Skeletal muscle satellite cell (primary cell): ENCODE measurements at regions not wholly inside any gene's neighbourhood (a gene's known extent, or its start where the extent isn't known, plus 50 kb on each side); places are given as distances from the start of the nearest gene placed in this dataset.

Experiments used
- H3K27me3 ChIP-seq: 2 replicates; pipeline ENCODE4 v1.7.0; 2013; ENCODE audit warnings: low read length; ENCODE audit not compliant: control insufficient read depth, insufficient read depth
- H3K36me3 ChIP-seq: 2 replicates; pipeline ENCODE4 v1.7.0; 2013; ENCODE audit warnings: mild to moderate bottlenecking, control low read depth, low read length; ENCODE audit not compliant: insufficient read depth
- H3K4me1 ChIP-seq: 2 replicates; pipeline ENCODE4 v1.7.0; 2013; ENCODE audit warnings: low read length; ENCODE audit not compliant: control insufficient read depth, insufficient read depth
- H3K4me2 ChIP-seq: 2 replicates; pipeline ENCODE4 v1.7.0; 2013; ENCODE audit warnings: mild to moderate bottlenecking, low read length
- H3K4me3 ChIP-seq: 2 replicates; pipeline ENCODE4 v1.7.0; 2013; ENCODE audit warnings: low read length
- H3K9ac ChIP-seq: 2 replicates; pipeline ENCODE4 v1.7.0; 2013; ENCODE audit warnings: mild to moderate bottlenecking, low read depth, low read length, moderate library complexity
- H3K9me3 ChIP-seq: replicated peaks from 2 replicates; pipeline ENCODE4 v1.7.0; 2013; ENCODE audit warnings: mild to moderate bottlenecking, control low read depth, low read length

DNA sequence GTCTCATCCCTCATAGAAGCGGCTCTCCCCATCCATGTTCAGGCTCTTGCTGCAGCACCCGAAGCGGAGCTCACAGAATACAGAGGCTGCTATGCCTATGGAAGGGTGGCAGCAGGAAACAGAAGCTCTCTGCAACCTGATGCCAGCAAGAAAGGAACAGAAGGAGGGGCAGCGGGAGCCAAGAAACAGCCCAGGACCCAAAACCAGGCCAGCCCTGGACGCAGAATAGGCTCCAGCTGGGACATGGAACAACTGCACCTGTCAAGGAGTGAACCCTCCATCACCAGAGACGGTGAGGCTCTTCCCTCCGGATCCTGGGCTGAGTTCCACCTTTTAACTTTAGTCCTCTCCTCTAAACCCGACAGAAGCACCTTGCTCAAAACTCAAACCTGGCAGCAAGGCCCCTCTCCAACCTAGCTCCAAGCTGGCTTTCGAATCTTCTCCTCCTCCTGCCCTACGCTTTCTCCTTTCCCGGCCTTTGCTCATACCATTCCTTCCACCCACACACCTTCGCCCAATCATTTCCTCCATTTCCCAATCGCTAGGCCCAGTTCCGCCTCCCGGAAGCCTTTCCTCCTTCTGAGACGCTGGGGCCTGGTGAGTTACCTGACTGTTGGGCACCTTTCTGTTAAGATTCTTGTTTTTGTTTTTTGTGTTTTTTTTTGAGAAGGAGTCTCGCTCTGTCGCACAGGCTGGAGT, 122.8 kb upstream of the ZNF92 start:
- Histone ChIP-seq H3K4me3 (no peak overlapping the region), H3K27me3 (peaks cover 8% of the 10 kb centered on the region), H3K9ac (no peak overlapping the region), H3K4me2 (no peak overlapping the region), H3K36me3 (no peaks in the 10 kb centered on the region), H3K4me1 (peaks cover 4% of the 10 kb centered on the region), H3K9me3 (no peaks in the 10 kb centered on the region)

DNA sequence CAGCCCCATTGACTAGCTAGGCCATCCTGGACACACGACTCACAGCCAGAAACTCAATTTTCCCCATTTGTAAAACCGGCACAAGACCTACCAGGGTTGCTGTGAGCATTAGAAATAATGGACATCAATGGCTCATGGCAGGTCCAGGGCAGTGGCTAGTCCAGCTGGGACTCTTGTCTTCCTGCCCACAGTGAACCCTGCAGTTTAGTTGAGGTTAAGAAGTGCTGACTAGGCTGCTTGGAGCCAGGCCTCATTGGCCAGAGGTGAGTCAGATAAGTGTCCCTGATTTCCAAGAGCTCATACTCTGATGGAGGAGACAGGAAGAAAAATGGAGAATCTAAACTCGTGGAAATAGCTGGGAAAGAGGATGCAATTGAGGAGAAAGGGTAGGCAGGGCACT, 123.4 kb upstream of the ZNF92 start:
- no peak overlapping the region for H3K4me2 ChIP-seq
- H3K4me1 ChIP-seq: peaks cover 4% of the 10 kb centered on the region
- no peaks in the 10 kb centered on the region for H3K9me3 ChIP-seq
- no peak overlapping the region for H3K4me3 ChIP-seq
- no peaks in the 10 kb centered on the region for H3K36me3 ChIP-seq
- no peak overlapping the region for H3K9ac ChIP-seq
- H3K27me3 ChIP-seq: peaks cover 8% of the 10 kb centered on the region

DNA sequence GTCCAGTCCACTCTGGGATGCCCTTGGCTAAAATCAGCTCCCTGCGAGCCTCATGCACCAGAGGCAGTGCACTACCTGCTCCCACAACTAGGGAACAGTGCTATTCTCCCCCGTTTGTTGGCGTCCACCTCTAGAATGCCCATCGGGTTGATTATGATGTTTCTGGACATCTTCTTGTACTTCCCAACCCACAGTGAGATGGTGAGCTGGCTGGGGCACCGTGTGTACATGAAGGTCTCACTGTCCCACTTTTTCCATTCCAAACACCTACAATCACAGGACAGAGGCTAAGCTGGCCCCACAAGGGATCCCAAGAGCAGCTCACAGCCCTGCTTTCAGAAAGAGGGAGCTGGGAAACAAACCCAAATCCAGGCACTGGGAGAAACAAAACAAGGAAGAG, 126.2 kb upstream of the ZNF92 start:
- Histone ChIP-seq H3K4me1 (peaks cover 4% of the 10 kb centered on the region), H3K4me2 (no peak overlapping the region), H3K4me3 (no peak overlapping the region), H3K9me3 (no peaks in the 10 kb centered on the region), H3K27me3 (peaks cover 8% of the 10 kb centered on the region), H3K36me3 (no peaks in the 10 kb centered on the region), H3K9ac (no peak overlapping the region)

DNA sequence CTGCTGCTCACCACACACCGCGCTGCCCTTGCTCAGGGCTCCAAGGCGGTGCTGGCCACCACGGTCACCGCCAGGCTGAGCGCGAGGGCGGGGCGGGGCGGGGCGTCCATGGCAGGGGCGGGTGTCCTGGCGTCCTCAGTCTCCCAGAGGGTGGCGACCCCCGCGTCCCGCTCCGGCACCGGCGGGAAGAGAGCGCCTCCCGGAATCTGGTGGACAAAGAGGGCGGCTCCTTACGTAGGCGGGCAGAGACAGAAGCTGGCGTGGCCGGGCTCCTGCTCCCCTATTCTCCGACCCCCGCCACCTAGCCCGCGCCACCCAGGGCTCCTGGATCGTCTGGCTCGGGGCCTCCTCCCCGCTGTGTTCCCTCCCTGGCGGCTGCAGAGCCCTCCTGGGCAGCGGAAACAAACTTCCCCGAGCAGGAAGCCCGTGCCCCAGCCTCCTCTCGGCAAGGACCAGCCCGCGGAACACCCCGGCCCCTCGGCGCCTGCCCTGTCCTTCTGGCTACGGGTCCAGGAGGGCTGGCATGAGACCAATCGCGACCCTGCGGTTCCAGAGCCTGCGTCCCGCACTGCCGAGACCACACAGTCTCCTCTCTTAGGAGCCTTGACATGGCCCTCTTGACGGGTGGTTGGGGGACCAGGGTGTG, 133.8 kb upstream of the ZNF92 start:
- Histone ChIP-seq H3K9ac (peak overlapping the region; percentile 32), H3K36me3 (no peaks in the 10 kb centered on the region), H3K4me3 (peak overlapping the region; percentile 62), H3K27me3 (peaks cover 9% of the 10 kb centered on the region), H3K9me3 (no peaks in the 10 kb centered on the region), H3K4me1 (peaks cover 7% of the 10 kb centered on the region), H3K4me2 (peak overlapping the region; percentile 79)

DNA sequence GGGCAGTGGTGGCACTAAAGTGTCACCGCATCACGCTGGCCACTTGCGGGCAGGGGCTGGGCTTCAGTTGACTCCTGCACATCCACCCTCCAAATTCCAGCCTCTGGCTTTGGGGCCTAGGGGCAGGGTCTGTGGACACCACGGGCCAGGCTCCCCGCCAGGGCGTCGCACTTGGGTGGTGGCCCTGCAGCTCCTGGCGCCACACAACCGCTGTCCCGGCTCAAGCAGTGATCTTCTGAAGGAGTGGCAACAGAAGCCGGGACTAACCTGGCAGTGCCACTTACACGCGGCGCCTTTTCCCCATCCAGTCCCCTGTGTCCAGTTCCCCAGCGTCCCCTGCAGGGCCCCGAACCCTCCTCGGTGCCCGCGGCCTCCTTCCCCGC, 134.3 kb upstream of the ZNF92 start:
- Histone ChIP-seq H3K4me1 (peaks cover 7% of the 10 kb centered on the region), H3K9me3 (no peaks in the 10 kb centered on the region), H3K9ac (no peak overlapping the region), H3K36me3 (no peaks in the 10 kb centered on the region), H3K4me3 (peak overlapping the region; percentile 62), H3K4me2 (peak overlapping the region; percentile 79), H3K27me3 (peaks cover 9% of the 10 kb centered on the region)

DNA sequence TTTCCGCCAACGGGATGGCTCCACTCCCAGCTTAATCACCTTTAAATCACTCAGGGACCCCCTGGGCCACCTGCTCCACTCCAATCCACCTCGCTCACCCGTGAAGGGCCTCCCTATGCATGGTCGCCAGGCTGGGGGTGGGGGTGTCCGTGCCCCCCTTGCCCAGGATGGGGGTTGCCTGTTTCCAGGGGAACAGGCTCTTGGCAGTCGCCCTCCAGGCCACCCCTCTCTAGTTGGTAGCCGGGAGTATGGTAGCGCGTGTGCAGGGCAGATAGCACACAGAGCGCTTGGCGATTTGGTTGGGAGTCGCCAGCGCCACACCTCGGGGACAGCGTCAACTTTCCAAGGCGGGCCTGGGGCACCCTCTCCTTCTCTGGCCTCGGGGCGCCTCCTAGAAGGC, 134.9 kb upstream of the ZNF92 start:
- Histone ChIP-seq H3K4me1 (peaks cover 7% of the 10 kb centered on the region), H3K36me3 (no peaks in the 10 kb centered on the region), H3K9me3 (no peaks in the 10 kb centered on the region), H3K27me3 (peaks cover 9% of the 10 kb centered on the region), H3K4me2 (no peak overlapping the region), H3K4me3 (no peak overlapping the region), H3K9ac (no peak overlapping the region)

DNA sequence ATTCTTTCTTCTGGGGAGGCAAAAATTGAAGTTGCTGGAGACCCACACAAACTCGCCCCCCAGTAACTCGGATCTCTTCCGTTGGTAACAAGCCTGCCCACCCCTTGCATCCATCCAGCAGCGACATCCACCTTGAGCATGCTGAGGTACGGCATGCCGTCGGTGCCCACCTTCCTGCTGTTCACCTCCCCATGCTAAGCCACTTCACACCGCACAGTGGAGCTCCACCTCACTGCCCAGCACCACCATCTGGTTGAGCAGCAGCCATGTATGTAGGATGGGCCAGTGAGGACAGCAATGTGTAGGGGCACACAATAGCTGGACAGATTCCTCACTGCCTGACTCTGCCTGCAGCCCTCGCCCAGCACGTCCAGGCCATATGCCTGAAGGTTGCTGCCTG, 138.1 kb upstream of the ZNF92 start:
- Histone ChIP-seq H3K4me1 (peaks cover 7% of the 10 kb centered on the region), H3K36me3 (no peaks in the 10 kb centered on the region), H3K27me3 (peaks cover 4% of the 10 kb centered on the region), H3K4me2 (no peak overlapping the region), H3K9ac (no peak overlapping the region), H3K4me3 (no peak overlapping the region), H3K9me3 (no peaks in the 10 kb centered on the region)

DNA sequence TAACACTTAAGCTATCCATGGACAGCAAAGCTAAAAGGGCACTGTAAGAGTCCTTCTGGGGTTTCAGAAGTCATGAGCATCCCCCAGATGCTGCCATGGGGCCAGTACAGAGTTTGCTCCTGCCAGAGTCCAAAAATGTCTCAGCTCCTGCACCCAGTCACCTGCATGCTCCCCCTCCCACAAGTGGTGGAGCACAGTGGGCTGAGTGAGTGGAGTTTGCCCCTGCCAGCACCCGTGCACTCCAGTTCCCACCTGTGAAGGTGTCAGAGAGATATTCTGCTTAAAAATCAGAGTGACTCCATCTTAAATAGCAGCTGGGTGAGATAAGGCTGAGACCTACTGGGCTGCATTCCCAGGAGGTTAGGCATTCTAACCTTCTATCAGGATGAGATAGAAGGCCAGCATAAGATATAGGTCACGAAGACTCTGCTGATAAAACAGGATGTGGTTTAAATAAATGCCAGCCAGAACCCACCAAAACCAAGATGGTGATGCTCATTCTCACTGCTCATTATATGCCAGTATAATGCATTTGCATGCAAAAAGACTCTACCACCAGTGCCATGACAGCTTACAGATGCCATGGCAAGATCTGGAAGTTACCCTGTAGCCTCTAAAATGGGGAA, 140.1 kb upstream of the ZNF92 start:
- no peak overlapping the region for H3K4me3 ChIP-seq
- no peaks in the 10 kb centered on the region for H3K9me3 ChIP-seq
- peaks cover 4% of the 10 kb centered on the region for H3K27me3 ChIP-seq
- H3K36me3 ChIP-seq: no peaks in the 10 kb centered on the region
- H3K4me2 ChIP-seq: no peak overlapping the region
- no peak overlapping the region for H3K9ac ChIP-seq
- H3K4me1 ChIP-seq: no peaks in the 10 kb centered on the region

DNA sequence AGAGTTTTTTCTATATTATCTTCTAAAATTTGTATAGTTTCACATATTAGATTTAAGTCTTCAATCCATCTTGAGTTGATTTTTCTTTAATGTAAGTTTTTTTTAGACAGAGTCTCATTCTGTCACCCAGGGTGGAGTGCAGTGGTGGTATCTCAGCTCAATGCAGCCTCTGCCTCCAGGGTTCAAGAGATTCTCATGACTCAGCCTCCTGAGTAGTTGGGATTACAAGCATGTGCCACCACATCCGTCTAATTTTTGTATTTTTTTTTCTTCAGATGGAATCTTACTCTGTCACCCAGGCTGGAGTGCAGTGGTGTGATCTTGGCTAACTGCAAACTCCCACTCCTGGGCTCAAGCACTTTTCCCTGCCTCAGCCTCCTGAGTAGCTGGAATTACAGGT, 143.4 kb upstream of the ZNF92 start:
- no peak overlapping the region for H3K9ac ChIP-seq
- H3K4me1 ChIP-seq: no peaks in the 10 kb centered on the region
- no peaks in the 10 kb centered on the region for H3K9me3 ChIP-seq
- H3K4me2 ChIP-seq: no peak overlapping the region
- H3K4me3 ChIP-seq: no peak overlapping the region
- H3K36me3 ChIP-seq: no peaks in the 10 kb centered on the region
- H3K27me3 ChIP-seq: no peaks in the 10 kb centered on the region

DNA sequence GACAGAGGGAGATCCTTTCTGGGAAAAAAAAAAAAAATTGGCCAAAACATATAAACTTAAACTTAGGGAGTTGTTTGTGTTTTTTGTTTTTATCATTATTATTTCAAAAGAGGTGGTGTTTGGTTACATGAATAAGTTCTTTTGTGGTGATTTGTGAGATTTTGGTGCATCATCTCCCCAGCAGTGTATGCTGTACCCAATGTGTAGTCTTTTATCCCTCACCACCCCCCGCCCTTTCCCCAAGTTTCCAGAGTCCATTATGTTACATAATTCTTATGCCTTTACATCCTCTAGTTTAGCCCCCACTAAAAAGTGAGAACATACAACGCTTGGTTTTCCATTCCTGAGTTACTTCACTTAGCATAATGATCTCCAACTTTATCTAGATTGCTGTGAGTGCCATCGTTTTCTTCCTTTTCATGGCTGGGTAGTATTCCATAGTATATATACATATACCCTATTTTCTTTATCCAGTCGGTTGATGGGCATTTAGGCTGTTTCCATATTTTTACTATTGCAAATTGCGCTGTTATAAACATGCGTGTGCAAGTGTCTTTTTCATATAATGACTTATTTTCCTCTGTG, 148.1 kb upstream of the ZNF92 start:
- Histone ChIP-seq H3K27me3 (no peaks in the 10 kb centered on the region), H3K4me1 (no peaks in the 10 kb centered on the region), H3K4me2 (no peak overlapping the region), H3K9ac (no peak overlapping the region), H3K9me3 (no peaks in the 10 kb centered on the region), H3K4me3 (no peak overlapping the region), H3K36me3 (no peaks in the 10 kb centered on the region)

DNA sequence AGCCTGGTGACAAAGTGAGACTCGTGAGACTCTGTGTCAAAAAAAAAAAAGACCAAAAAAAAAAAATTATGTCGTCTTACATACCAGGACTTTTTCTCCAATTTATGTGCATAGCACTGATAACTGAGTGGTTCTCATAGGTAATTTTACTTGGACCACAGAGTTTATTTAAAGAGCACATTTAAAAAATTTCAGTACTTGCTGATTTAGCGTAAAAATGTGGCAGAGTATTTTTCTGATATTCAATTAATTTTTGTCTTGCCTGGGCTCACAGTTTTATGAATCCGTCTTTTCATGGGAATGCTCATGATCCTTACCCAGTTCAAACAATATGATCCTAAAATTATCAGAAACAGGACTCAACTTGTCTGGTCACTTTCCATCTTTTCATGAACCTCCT, 151.0 kb upstream of the ZNF92 start:
- no peaks in the 10 kb centered on the region for H3K36me3 ChIP-seq
- no peak overlapping the region for H3K9ac ChIP-seq
- no peaks in the 10 kb centered on the region for H3K27me3 ChIP-seq
- H3K4me1 ChIP-seq: no peaks in the 10 kb centered on the region
- no peak overlapping the region for H3K4me2 ChIP-seq
- H3K4me3 ChIP-seq: no peak overlapping the region
- no peaks in the 10 kb centered on the region for H3K9me3 ChIP-seq
